ENCODE measurements at regions not wholly inside any gene's neighbourhood (a gene's known extent, or its start where the extent isn't known, plus 50 kb on each side); places are given as distances from the start of the nearest gene placed in this dataset.

DNA sequence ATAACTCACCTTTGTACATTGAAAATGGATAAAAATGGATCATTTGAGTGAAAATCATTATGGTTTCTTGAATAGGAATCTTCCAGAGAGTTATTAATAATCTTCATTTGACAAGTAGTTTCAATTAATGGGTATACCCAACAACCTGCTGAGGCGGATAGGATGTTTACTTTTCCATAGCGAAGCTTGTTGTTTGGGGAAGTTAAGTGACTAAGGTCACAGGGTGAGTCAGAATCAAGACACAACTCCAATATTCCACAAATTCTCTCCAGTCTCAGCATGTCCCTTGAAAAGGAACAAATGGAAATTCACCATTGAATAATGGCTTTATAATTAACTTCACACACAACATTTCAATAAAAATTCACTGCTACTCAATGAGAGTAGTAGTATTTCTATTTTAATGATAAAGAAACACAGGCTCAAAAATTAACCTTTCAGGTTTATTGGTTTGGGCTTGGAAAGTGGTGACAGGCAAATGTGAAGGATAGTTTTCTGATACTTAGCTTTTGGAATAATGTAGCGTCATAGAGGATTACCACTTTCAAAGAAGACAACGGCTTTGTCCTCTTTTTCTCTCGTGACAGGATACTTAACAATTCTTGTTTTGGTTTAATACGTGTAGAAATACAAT, 211.3 kb downstream of the GPD2 start:
- TF ChIP-seq ZFX (IDR thresholded peaks at IDR 0.05; ENCODE audit: borderline replicate concordance) = no peak
- TF ChIP-seq, protein P1, sequence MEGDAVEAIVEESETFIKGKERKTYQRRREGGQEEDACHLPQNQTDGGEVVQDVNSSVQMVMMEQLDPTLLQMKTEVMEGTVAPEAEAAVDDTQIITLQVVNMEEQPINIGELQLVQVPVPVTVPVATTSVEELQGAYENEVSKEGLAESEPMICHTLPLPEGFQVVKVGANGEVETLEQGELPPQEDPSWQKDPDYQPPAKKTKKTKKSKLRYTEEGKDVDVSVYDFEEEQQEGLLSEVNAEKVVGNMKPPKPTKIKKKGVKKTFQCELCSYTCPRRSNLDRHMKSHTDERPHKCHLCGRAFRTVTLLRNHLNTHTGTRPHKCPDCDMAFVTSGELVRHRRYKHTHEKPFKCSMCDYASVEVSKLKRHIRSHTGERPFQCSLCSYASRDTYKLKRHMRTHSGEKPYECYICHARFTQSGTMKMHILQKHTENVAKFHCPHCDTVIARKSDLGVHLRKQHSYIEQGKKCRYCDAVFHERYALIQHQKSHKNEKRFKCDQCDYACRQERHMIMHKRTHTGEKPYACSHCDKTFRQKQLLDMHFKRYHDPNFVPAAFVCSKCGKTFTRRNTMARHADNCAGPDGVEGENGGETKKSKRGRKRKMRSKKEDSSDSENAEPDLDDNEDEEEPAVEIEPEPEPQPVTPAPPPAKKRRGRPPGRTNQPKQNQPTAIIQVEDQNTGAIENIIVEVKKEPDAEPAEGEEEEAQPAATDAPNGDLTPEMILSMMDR (IDR thresholded peaks at IDR 0.05) = no peak
- H3K27ac ChIP-seq = no peak overlapping the region

DNA sequence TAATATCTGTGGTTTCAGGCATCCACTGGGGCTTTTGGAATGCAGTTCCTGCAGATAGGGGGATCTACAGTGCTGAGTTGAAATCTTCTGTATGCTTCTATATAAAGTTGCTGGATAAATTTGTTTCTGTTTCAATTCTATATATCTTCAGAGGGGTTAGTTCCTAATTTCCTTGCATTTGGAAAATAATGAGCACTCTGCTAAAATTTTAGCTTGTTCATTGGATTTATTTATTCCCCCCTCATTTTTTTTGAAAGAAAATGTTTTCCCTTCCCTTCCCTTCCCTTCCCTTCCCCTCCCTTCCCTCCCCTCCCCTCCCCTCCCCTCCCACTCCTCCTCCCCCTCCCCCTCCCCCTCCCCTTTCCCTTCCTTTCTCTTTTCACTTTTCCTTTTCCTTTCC, 212.3 kb downstream of the GPD2 start:
- H3K27ac ChIP-seq = no peak overlapping the region
- TF ChIP-seq ZFX (IDR thresholded peaks at IDR 0.05; ENCODE audit: borderline replicate concordance) = no peak
- TF ChIP-seq, protein P1 (IDR thresholded peaks at IDR 0.05) = no peak

DNA sequence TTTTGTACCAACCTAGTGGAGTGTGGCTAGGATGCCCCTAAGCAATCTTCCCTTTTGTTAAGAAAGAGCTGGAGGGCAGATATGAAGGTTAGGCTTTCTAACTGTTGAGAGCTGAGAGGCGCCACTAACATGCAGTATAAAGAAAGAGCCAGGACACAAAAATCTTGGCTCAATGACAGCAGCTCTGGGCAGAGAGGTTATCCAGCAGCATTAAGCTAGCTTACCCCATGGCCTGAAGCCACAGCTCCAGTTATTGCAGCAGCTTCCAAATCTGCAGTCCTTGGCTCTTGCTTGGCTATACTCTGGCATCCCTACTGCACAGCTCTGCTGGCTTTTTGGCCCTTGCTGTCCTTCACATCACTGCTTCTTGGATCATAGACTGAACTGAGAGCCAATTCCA, 213.4 kb downstream of the GPD2 start:
- TF ChIP-seq, protein P1 (IDR thresholded peaks at IDR 0.05) = no peak
- no peak overlapping the region for H3K27ac ChIP-seq

DNA sequence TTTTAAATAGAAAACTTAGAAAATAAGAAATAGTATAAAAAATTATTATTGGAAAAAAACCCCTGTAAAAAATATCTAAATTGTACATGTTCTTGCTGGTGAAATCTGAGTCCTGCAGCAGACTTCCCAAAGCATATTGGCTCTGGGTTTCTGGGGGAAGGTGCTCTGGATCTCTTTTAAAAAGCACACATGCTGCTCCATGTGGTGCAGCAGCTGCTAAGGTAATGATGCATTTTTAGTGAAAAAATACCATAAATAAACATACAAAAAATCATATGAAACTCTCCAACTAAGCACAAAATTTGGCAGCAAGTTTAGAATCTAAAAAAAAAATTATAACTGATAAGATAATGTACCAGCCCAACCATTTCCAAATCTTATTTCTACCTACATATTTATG, 216.5 kb downstream of the GPD2 start:
- no peak overlapping the region for H3K27ac ChIP-seq
- TF ChIP-seq ZFX (IDR thresholded peaks at IDR 0.05; ENCODE audit: borderline replicate concordance) = no peak
- TF ChIP-seq, protein P1 (IDR thresholded peaks at IDR 0.05) = no peak

DNA sequence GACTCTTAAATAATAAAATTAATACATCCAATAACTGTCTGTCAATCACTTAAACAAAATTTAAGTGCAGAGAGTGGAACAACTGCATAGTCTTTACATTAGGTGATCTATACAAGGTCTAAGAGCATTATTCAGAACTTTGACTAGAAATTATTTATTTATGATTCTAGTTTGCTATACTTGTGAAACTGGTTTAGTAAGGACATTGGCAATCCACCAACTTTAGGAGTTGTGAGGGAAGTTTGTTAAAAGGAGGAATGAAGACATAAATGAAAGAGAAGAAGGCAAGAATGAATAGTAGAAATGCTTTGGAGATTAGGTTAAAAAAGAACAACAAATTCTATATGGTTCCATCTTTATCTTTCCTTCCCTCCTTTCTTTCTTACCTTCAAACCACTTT, 217.5 kb downstream of the GPD2 start:
- TF ChIP-seq ZFX (IDR thresholded peaks at IDR 0.05; ENCODE audit: borderline replicate concordance) = no peak
- TF ChIP-seq, protein P1 (IDR thresholded peaks at IDR 0.05) = no peak
- H3K27ac ChIP-seq = no peak overlapping the region

DNA sequence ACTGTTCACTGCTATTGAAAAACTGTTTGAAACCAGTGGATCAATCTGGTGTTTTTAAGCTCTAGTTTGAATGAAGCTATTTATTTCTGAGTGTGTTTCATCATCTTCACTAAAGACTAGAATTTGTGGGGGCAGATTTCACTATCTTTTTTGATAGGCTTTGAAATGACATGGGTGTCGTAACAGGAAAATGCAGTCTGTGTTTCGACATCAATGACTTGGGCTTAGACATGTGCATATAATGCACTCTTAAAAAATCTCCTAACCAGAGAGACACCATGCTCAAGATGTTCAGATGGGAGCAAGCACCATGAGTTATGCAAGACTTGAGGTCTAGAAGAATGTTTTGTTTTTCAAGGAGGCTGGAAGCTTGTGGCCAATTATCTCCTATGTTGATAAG, 221.6 kb downstream of the GPD2 start:
- TF ChIP-seq, protein P1 (IDR thresholded peaks at IDR 0.05) = no peak
- H3K27ac ChIP-seq = no peak overlapping the region

DNA sequence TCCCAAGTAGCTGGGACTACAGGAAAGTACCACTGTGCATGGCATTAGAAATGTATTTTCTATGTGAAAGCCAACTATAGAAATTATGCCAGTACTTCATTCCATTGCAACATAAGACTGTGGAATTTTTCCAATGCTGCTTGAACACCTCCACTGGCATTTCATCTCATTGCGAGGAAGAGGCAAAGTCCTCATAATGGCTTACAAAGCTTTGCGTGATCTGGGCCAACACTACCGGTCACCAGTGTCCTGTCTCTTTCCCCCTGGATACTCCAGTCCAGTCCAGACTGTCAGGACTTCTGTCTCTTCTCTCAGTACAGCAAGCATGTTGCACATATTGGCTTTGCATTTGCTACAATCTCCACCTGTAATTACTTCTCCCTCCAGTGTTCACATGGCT, 223.5 kb downstream of the GPD2 start:
- no peak for TF ChIP-seq ZFX (IDR thresholded peaks at IDR 0.05; ENCODE audit: borderline replicate concordance)
- TF ChIP-seq, protein P1 (IDR thresholded peaks at IDR 0.05) = no peak

More for the DNA sequence above, 223.5 kb downstream of the GPD2 start:
- H3K27ac ChIP-seq = no peak overlapping the region

All from 22Rv1 (cell line).